DND-41 (cell line): ENCODE measurements at regions not wholly inside any gene's neighbourhood (a gene's known extent, or its start where the extent isn't known, plus 50 kb on each side); places are given as distances from the start of the nearest gene placed in this dataset.

Experiments
- CTCF ChIP-seq: IDR thresholded peaks from 2 replicates; pipeline ENCODE4 v1.5.1; 2012; ENCODE audit warnings: borderline replicate concordance, low read length, moderate library complexity, mild to moderate bottlenecking; ENCODE audit not compliant: poor library complexity, severe bottlenecking; ENCODE audit errors: extremely low read depth
- EZH2 ChIP-seq: IDR thresholded peaks from 3 replicates; pipeline ENCODE4 v1.6.1; 2012; ENCODE audit warnings: borderline replicate concordance, low read depth, mild to moderate bottlenecking, moderate library complexity, low read length, inconsistent platforms; ENCODE audit not compliant: severe bottlenecking

- no peak for TF ChIP-seq CTCF
- TF ChIP-seq EZH2 = no peak
Measured at GRCh38 chr12:78651755-78652154, 212.8 kb upstream of the SYT1 start.
